Right lobe of liver (tissue), 6 donors: ENCODE measurements at regions not wholly inside any gene's neighbourhood (a gene's known extent, or its start where the extent isn't known, plus 50 kb on each side); places are given as distances from the start of the nearest gene placed in this dataset.
"Not testable (repeated sequence)": the region's sequence is repeated elsewhere in the genome, so short reads cannot be mapped to it uniquely, and the experiment has no call there.

ENCODE experiments used
- ATAC-seq, 4 donors: fragments of 200-7000 bp; cut with Tn5 transposase; one replicate each; pipeline ENCODE4 v1.9.1; 2020; ENCODE audit warnings: mild to moderate bottlenecking in 4 of 4, moderate library complexity in 4 of 4
- DNase-seq, 3 donors: peaks; one replicate each; pipeline ENCODE4 v3.0.0-alpha.2; 2020
- H3K27ac ChIP-seq, 3 donors: fragments of 200-600 bp; one replicate each; pipeline ENCODE4 v1.8.0; 2022
- H3K27me3 ChIP-seq, 2 donors: fragments of 200-600 bp; one replicate each; pipeline ENCODE4 v1.8.0; 2022
- H3K36me3 ChIP-seq, 4 donors: fragments of 200-600 bp; sonication (generic) in 1 of 4; one replicate each; pipeline versions ENCODE4 v1.5.1 to v1.8.0; 2017 to 2022; ENCODE audit warnings: control low read depth in 1 of 4
- H3K4me1 ChIP-seq, 4 donors: fragments of 200-600 bp; sonication (generic) in 1 of 4; one replicate each; pipeline versions ENCODE4 v1.5.1 to v1.8.0; 2017 to 2022; ENCODE audit warnings: control low read depth in 1 of 4
- H3K4me3 ChIP-seq, 3 donors: fragments of 200-600 bp; one replicate each; pipeline ENCODE4 v1.8.0; 2022
- H3K9me3 ChIP-seq, 4 donors: fragments of 200-600 bp; sonication (generic) in 1 of 4; one replicate each; pipeline versions ENCODE4 v1.5.1 to v1.8.0; 2017 to 2022; ENCODE audit warnings: control low read depth in 1 of 4
- POLR2A ChIP-seq: fragments of 450-650 bp; IDR thresholded peaks from one replicate; pipeline ENCODE4 v1.6.1; 2017; ENCODE audit warnings: antibody characterized with exemption, mild to moderate bottlenecking
- WGBS: methylation state at CpG from one replicate; pipeline ENCODE4 v1.1.6; 2018; ENCODE audit warnings: low coverage, low lambda C conversion rate; ENCODE audit not compliant: insufficient coverage; ENCODE audit errors: missing lambda C conversion rate; 5-methylcytosine and 5-hydroxymethylcytosine counted together
- intact Hi-C, 2 donors: fragments of 100-400 bp; cut with DNase I; formaldehyde crosslinking; loops; one replicate each; pipeline versions ENCODE4 v1.11.2 to v1.14.1; 2022
- TF ChIP-seq, protein P1 (sequence below), 4 donors: fragments of 200-600 bp in 3 of 4; fragments of 450-650 bp in 1 of 4; IDR thresholded peaks; one replicate each; pipeline versions ENCODE4 v1.5.1 to v1.8.0; 2016 to 2022; ENCODE audit warnings: antibody characterized with exemption in 4 of 4, mild to moderate bottlenecking in 2 of 4
- donor health status: DM: no; HTN: yes; CAD: no.
- donor health status: DM: no; HTN: no; CAD: no.
- donor health status: DM: no; HTN: no; CAD: no.
- donor health status: DM: no; HTN: yes; CAD: no.
- donor health status: DM: no; HTN: yes; CAD: no.

DNA sequence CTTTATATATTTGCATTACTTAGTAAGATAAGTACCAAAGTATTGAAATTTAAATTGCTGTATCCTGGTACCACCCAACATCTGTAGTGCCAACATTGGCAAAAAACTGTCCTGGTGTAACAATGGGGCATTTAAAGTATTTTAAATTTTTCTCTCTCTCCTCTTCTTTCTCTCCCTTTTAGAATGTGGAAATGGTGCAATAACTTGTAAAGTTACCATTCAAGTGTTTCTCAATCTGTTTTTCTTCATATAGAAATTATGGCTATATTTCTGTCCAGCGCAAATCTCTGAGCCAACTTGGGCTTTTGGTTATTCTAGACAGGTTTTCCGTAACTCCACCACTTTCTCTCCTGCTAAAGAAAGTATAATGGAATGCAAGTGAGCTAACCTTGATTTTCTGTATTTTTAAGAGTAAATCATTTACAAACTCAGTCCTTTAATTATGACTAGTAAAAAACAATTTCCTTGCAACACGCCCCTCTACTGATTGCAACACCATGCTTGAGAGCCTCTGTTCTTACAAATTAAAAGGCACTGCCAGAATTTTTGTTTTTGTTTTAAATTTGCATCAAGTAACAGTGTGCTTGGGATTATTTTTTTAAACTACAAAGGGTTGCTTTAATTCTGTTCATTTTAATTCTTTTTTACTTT lies 324.2 kb upstream of the CITED2 start:
- peak overlapping the region in 1 of 3 donors; percentile 17 for H3K4me3 ChIP-seq

DNA sequence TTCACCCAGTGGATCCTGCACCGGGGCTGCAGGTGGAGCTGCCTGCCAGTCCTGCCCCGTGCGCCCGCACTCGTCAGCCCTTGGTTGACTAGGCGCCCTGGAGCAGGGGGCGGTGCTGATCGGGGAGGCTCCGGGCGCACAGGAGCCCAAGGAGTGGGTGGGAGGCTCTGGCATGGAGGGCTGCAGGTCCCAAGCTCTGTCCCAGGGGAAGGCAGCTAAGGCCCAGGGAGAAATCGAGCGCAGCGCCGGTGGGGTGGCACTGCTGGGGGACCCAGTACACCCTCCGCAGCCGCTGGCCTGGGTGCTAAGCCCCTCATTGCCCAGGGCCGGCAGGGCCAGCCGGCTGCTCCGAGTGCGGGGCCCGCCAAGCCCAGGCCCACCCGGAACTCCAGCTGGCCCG lies 323.4 kb upstream of the CITED2 start:
- ATAC-seq, H3K27me3 ChIP-seq, H3K9me3 ChIP-seq, H3K36me3 ChIP-seq, H3K27ac ChIP-seq, intact Hi-C loops, H3K4me3 ChIP-seq, H3K4me1 ChIP-seq: not testable (repeated sequence)
- no CpG with 5 or more reads among the region's 23 CpGs for WGBS
- peak in 1 of 3 donors; percentile 50 for DNase-seq

More for the DNA sequence above, 324.2 kb upstream of the CITED2 start:
- Histone ChIP-seq H3K27ac (peak overlapping the region; percentile 28 to 58 (median 28)), H3K9me3 (no peaks in the 10 kb centered on the region), H3K27me3 (no peaks in the 10 kb centered on the region), H3K4me1 (peaks cover 0 to 8% (median 0%) of the 10 kb centered on the region in 4 donors), H3K36me3 (no peaks in the 10 kb centered on the region)
- ATAC-seq (peak; percentile 54 to 91 (median 82)), DNase-seq (peak in 1 of 3 donors; percentile 56)
- TF ChIP-seq POLR2A = no peak
- TF ChIP-seq, protein P1, sequence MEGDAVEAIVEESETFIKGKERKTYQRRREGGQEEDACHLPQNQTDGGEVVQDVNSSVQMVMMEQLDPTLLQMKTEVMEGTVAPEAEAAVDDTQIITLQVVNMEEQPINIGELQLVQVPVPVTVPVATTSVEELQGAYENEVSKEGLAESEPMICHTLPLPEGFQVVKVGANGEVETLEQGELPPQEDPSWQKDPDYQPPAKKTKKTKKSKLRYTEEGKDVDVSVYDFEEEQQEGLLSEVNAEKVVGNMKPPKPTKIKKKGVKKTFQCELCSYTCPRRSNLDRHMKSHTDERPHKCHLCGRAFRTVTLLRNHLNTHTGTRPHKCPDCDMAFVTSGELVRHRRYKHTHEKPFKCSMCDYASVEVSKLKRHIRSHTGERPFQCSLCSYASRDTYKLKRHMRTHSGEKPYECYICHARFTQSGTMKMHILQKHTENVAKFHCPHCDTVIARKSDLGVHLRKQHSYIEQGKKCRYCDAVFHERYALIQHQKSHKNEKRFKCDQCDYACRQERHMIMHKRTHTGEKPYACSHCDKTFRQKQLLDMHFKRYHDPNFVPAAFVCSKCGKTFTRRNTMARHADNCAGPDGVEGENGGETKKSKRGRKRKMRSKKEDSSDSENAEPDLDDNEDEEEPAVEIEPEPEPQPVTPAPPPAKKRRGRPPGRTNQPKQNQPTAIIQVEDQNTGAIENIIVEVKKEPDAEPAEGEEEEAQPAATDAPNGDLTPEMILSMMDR (IDR thresholded peaks at IDR 0.05) = no peak
- WGBS = 37% methylated on average over 3 of the region's 3 CpGs
- intact Hi-C loops = no loop called here

DNA sequence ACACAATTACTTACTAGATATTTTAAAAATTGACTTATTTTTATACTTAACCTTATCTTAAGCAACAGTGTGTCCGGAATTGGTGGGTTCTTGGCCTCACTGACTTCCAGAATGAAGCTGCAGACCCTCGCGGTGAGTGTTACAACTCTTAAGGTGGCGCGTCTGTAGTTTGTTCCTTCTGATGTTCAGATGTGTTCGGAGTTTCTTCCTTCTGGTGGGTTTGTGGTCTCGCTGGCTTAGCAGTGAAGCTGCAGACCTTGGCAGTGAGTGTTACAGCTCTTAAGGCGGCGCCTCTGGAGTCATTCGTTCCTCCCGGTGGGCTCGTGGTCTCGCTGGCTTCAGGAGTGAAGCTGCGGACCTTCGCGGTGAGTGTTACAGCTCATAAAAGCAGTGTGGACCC lies 322.5 kb upstream of the CITED2 start:
- H3K9me3 ChIP-seq, H3K4me1 ChIP-seq, H3K27me3 ChIP-seq, DNase-seq, H3K4me3 ChIP-seq, H3K27ac ChIP-seq, ATAC-seq, intact Hi-C loops, H3K36me3 ChIP-seq: not testable (repeated sequence)
- 81% methylated on average over 7 of the region's 16 CpGs for WGBS

DNA sequence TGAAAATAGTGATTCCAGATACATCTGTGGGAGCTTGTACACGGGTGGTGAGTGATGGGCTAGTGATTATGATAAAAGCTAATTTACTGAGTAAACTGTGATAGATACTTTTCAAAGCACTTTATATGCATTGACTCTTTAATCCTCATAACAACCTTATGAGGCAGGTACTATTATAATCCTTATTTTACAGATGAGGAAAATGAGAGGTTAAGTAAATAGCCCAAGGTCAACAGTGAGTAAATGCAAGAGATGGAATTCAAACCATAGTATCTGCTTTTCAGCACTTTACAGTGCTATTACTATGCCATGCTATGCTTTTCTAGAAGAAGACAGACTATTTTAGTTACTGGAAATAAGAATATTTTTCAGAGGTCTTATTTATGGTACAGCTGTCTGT lies 320.9 kb upstream of the CITED2 start:
- Histone ChIP-seq H3K36me3 (no peaks in the 10 kb centered on the region), H3K4me1 (peaks cover 0 to 8% (median 0%) of the 10 kb centered on the region in 4 donors), H3K4me3 (no peak overlapping the region), H3K27ac (no peak overlapping the region), H3K9me3 (no peaks in the 10 kb centered on the region), H3K27me3 (no peaks in the 10 kb centered on the region)
- TF ChIP-seq, protein P1 (IDR thresholded peaks at IDR 0.05) = no peak
- no peak for TF ChIP-seq POLR2A
- intact Hi-C loops = no loop called here
- DNase-seq = no peak
- ATAC-seq = no peak
- WGBS = 100% methylated on average over 1 of the region's 1 CpG

DNA sequence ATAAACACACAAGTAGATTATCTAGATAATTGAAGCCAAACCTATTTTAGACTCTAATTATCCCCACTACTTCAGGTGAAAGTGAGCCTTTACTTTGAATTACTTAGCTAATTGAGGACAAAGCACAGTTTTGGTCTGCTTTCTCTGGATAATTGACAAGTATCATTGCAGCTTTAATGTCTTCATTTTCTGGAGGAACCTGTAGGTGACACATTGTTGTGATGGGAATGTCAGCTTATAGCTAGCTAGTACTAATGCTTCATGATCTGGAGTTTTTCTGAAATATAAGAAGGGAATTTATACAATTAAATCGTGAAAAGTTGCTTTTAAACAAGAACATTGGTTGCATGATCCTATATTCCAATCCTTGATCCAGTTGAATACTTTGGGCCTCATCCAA lies 319.3 kb upstream of the CITED2 start:
- H3K27ac ChIP-seq = no peak overlapping the region
- no peaks in the 10 kb centered on the region for H3K36me3 ChIP-seq
- no peak overlapping the region for H3K4me3 ChIP-seq
- no peaks in the 10 kb centered on the region for H3K9me3 ChIP-seq
- ATAC-seq (no peak), DNase-seq (no peak)
- WGBS = 63% methylated on average over 1 of the region's 1 CpG
- H3K4me1 ChIP-seq = no peaks in the 10 kb centered on the region
- no peaks in the 10 kb centered on the region for H3K27me3 ChIP-seq
- intact Hi-C loops = no loop called here
- TF ChIP-seq POLR2A = no peak
- TF ChIP-seq, protein P1 (IDR thresholded peaks at IDR 0.05) = no peak
